KMS-11 (cell line): ENCODE measurements at regions not wholly inside any gene's neighbourhood (a gene's known extent, or its start where the extent isn't known, plus 50 kb on each side); places are given as distances from the start of the nearest gene placed in this dataset.

Experiments used
- H2AFZ ChIP-seq: fragments of 200-600 bp; sonication (generic); 2 replicates; pipeline ENCODE4 v1.6.1; 2016; ENCODE audit warnings: antibody characterized with exemption, mixed run types, low read depth
- H3K27ac ChIP-seq: fragments of 200-600 bp; sonication (generic); 2 replicates; pipeline ENCODE4 v1.6.1; 2016; ENCODE audit warnings: mild to moderate bottlenecking, mixed run types
- H3K27me3 ChIP-seq: fragments of 200-600 bp; sonication (generic); 2 replicates; pipeline ENCODE4 v1.6.1; 2017; ENCODE audit warnings: mild to moderate bottlenecking, low read depth, mixed run types, moderate library complexity; ENCODE audit not compliant: insufficient read depth
- H3K36me3 ChIP-seq: fragments of 200-600 bp; sonication (generic); 2 replicates; pipeline ENCODE4 v1.6.1; 2017; ENCODE audit warnings: mild to moderate bottlenecking, mixed run types; ENCODE audit not compliant: insufficient read depth
- H3K4me1 ChIP-seq: fragments of 200-600 bp; sonication (generic); 2 replicates; pipeline ENCODE4 v1.6.1; 2016; ENCODE audit warnings: mild to moderate bottlenecking, low read depth, mixed run types; ENCODE audit not compliant: poor library complexity, severe bottlenecking
- H3K4me2 ChIP-seq: fragments of 200-600 bp; sonication (generic); 2 replicates; pipeline ENCODE4 v1.7.0; 2016; ENCODE audit warnings: mild to moderate bottlenecking, mixed run types
- H3K4me3 ChIP-seq: fragments of 200-600 bp; sonication (generic); IDR thresholded peaks from 2 replicates; pipeline ENCODE4 v1.6.1; 2017; ENCODE audit warnings: low read depth, low read length, mixed read lengths; ENCODE audit not compliant: insufficient read depth
- H3K79me2 ChIP-seq: fragments of 200-600 bp; sonication (generic); 2 replicates; pipeline ENCODE4 v1.6.1; 2016; ENCODE audit warnings: low read depth, mixed run types; ENCODE audit not compliant: insufficient read depth
- H3K9ac ChIP-seq: fragments of 200-600 bp; sonication (generic); 2 replicates; pipeline ENCODE4 v1.6.1; 2016; ENCODE audit warnings: mild to moderate bottlenecking, mixed run types
- H4K20me1 ChIP-seq: fragments of 200-600 bp; sonication (generic); 2 replicates; pipeline ENCODE4 v1.6.1; 2016; ENCODE audit warnings: mild to moderate bottlenecking, mixed run types; ENCODE audit not compliant: insufficient read depth
- TF ChIP-seq, protein P1 (sequence below): fragments of 200-600 bp; sonication (generic); conservative IDR thresholded peaks from 2 replicates; pipeline ENCODE4 v1.6.1; 2017; ENCODE audit warnings: low read depth, mild to moderate bottlenecking, antibody characterized with exemption, low read length, moderate library complexity, mixed read lengths

- H4K20me1 ChIP-seq = no peaks in the 10 kb centered on the region
- H3K4me1 ChIP-seq = no peaks in the 10 kb centered on the region
- H2AFZ ChIP-seq = no peak overlapping the region
- no peak overlapping the region for H3K4me2 ChIP-seq
- H3K4me3 ChIP-seq = no peak overlapping the region
- H3K27ac ChIP-seq = no peak overlapping the region
- no peaks in the 10 kb centered on the region for H3K36me3 ChIP-seq
- H3K79me2 ChIP-seq = no peaks in the 10 kb centered on the region
- TF ChIP-seq, protein P1, sequence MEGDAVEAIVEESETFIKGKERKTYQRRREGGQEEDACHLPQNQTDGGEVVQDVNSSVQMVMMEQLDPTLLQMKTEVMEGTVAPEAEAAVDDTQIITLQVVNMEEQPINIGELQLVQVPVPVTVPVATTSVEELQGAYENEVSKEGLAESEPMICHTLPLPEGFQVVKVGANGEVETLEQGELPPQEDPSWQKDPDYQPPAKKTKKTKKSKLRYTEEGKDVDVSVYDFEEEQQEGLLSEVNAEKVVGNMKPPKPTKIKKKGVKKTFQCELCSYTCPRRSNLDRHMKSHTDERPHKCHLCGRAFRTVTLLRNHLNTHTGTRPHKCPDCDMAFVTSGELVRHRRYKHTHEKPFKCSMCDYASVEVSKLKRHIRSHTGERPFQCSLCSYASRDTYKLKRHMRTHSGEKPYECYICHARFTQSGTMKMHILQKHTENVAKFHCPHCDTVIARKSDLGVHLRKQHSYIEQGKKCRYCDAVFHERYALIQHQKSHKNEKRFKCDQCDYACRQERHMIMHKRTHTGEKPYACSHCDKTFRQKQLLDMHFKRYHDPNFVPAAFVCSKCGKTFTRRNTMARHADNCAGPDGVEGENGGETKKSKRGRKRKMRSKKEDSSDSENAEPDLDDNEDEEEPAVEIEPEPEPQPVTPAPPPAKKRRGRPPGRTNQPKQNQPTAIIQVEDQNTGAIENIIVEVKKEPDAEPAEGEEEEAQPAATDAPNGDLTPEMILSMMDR = no peak
- no peaks in the 10 kb centered on the region for H3K27me3 ChIP-seq
- no peak overlapping the region for H3K9ac ChIP-seq
Observed at GRCh38 chr5:92922231-92922967, 658.6 kb downstream of the NR2F1-AS1 start.

DNA sequence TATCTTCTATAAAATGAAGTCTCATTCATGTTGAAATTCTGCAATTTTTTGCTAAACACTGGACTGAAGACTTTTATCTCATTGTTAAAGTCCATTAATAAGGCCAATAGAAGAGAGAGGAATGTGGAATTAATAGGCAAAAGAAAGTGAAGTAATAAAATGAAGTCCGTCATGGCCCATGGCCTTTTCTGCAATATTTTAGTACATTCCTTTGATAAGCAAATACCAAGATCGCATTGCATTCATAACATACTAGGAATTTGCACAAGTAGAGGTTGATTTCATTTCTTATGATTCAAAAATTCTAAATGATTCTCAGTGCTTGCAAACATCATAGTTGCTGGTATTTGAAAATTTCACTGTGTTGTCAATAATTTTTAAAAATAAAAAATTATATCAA, 664.0 kb downstream of the NR2F1-AS1 start:
- no peaks in the 10 kb centered on the region for H3K27me3 ChIP-seq
- no peaks in the 10 kb centered on the region for H3K79me2 ChIP-seq
- TF ChIP-seq, protein P1 = no peak

DNA sequence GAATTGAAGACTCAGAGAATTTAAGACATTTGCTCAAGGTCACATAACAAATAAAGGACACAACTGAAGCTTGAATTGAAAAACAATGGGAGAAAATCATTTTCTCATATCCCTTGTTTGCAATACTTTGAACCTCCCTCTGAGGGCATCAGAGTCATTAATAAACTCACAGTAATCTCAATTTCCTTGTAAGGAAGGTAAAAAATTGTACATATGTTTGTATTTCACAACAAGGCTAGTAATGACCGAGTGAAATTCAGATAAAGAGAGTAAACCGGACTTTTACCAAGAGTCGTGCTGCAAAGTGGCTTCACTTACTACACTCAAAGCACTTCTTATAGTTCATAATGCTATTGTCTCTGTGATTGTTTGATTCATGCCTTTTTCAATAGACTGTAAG, 665.0 kb downstream of the NR2F1-AS1 start:
- Histone ChIP-seq H3K36me3 (no peaks in the 10 kb centered on the region), H3K4me3 (no peak overlapping the region), H4K20me1 (no peaks in the 10 kb centered on the region), H3K27me3 (no peaks in the 10 kb centered on the region), H3K4me1 (no peaks in the 10 kb centered on the region), H3K4me2 (no peak overlapping the region), H3K79me2 (no peaks in the 10 kb centered on the region), H3K27ac (no peak overlapping the region), H3K9ac (no peak overlapping the region), H2AFZ (no peak overlapping the region)
- TF ChIP-seq, protein P1 = no peak

More for the DNA sequence above, 664.0 kb downstream of the NR2F1-AS1 start:
- no peak overlapping the region for H3K9ac ChIP-seq
- H2AFZ ChIP-seq = no peak overlapping the region
- H3K36me3 ChIP-seq = no peaks in the 10 kb centered on the region
- no peak overlapping the region for H3K4me2 ChIP-seq
- H4K20me1 ChIP-seq = no peaks in the 10 kb centered on the region
- no peak overlapping the region for H3K4me3 ChIP-seq
- no peak overlapping the region for H3K27ac ChIP-seq
- no peaks in the 10 kb centered on the region for H3K4me1 ChIP-seq

GRCh38 chr5:92912283-92912682, 668.7 kb downstream of the NR2F1-AS1 start:
- no peak overlapping the region for H3K4me3 ChIP-seq
- H3K9ac ChIP-seq = no peak overlapping the region
- no peaks in the 10 kb centered on the region for H4K20me1 ChIP-seq
- no peaks in the 10 kb centered on the region for H3K27me3 ChIP-seq
- peaks cover 32% of the 10 kb centered on the region for H3K4me1 ChIP-seq
- H2AFZ ChIP-seq = no peak overlapping the region
- no peak overlapping the region for H3K27ac ChIP-seq
- no peaks in the 10 kb centered on the region for H3K36me3 ChIP-seq
- H3K79me2 ChIP-seq = no peaks in the 10 kb centered on the region
- no peak overlapping the region for H3K4me2 ChIP-seq
- TF ChIP-seq, protein P1 = no peak
